Activated CD8-positive, alpha-beta memory T cell treated with anti-CD3 and anti-CD28 coated beads, Interleukin-2, amount 50 U/mL, for 24 hours (primary cell): ENCODE measurements at regions not wholly inside any gene's neighbourhood (a gene's known extent, or its start where the extent isn't known, plus 50 kb on each side); places are given as distances from the start of the nearest gene placed in this dataset.

Experiments
- DNase-seq: peaks from one replicate; pipeline ENCODE4 v3.0.0-alpha.2; 2020; ENCODE audit errors: extremely low read depth

- DNase-seq: no peak
Measured at GRCh38 chr4:62899646-62900364, 1509.4 kb downstream of the TECRL start.

- DNase-seq: no peak
Measured at GRCh38 chr4:62898115-62898514, 1511.1 kb downstream of the TECRL start.

- DNase-seq: no peak
Measured at GRCh38 chr4:62896721-62897120, 1512.5 kb downstream of the TECRL start.

- no peak for DNase-seq
Measured at GRCh38 chr4:62881901-62882300, 1527.3 kb downstream of the TECRL start.

GRCh38 chr4:62881210-62881609 is 1528.0 kb downstream of the TECRL start:
- no peak for DNase-seq

- no peak for DNase-seq
Measured at GRCh38 chr4:62872856-62873255, 1536.4 kb downstream of the TECRL start.

- DNase-seq: no peak
Measured at GRCh38 chr4:62871078-62871477, 1538.2 kb downstream of the TECRL start.

- no peak for DNase-seq
Measured at GRCh38 chr4:62870451-62870850, 1538.8 kb downstream of the TECRL start.

GRCh38 chr4:62865261-62865660 is 1544.0 kb downstream of the TECRL start:
- no peak for DNase-seq

- no peak for DNase-seq
Measured at GRCh38 chr4:62849696-62850095, 1559.6 kb downstream of the TECRL start.

- no peak for DNase-seq
Measured at GRCh38 chr4:62835631-62836030, 1573.6 kb downstream of the TECRL start.

GRCh38 chr4:62822306-62822705 is 1586.9 kb downstream of the TECRL start:
- no peak for DNase-seq

GRCh38 chr4:62816566-62816965 is 1592.7 kb downstream of the TECRL start:
- DNase-seq: no peak

- no peak for DNase-seq
Measured at GRCh38 chr4:62814510-62815047, 1594.7 kb downstream of the TECRL start.

GRCh38 chr4:62806816-62807215 is 1602.4 kb downstream of the TECRL start:
- no peak for DNase-seq

GRCh38 chr4:62804075-62804474 is 1603.9 kb downstream of the ADGRL3 start:
- DNase-seq: no peak

- DNase-seq: no peak
Measured at GRCh38 chr4:62797221-62797620, 1597.1 kb downstream of the ADGRL3 start.

- no peak for DNase-seq
Measured at GRCh38 chr4:62791386-62791785, 1591.3 kb downstream of the ADGRL3 start.

GRCh38 chr4:62771983-62772557 is 1571.9 kb downstream of the ADGRL3 start:
- no peak for DNase-seq

GRCh38 chr4:62740296-62740695 is 1540.2 kb downstream of the ADGRL3 start:
- no peak for DNase-seq

- no peak for DNase-seq
Measured at GRCh38 chr4:62717154-62717553, 1517.0 kb downstream of the ADGRL3 start.

- DNase-seq: no peak
Measured at GRCh38 chr4:62711575-62711974, 1511.4 kb downstream of the ADGRL3 start.

GRCh38 chr4:62709618-62710252 is 1509.6 kb downstream of the ADGRL3 start:
- no peak for DNase-seq
